ENCODE measurements at regions not wholly inside any gene's neighbourhood (a gene's known extent, or its start where the extent isn't known, plus 50 kb on each side); places are given as distances from the start of the nearest gene placed in this dataset.
"Not testable (repeated sequence)": the region's sequence is repeated elsewhere in the genome, so short reads cannot be mapped to it uniquely, and the experiment has no call there.

DNA sequence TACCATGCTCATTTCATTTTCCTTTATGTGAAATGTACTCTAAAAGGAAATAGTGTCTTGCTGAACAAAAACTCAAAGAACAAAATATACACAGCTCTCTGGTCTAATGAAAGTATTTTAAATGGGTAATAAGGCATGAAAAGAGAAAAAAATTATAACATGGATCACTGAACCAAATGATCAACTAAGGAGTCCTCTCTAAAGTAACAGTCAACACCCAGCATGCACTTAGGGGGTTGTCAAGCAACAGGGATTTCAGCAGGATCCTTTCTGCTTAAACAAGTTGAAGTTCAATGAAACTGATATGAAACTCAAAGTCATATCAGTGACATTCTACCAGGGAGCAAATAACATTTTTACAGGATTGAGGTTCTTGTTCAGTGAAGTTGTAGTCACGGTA is 398.8 kb downstream of the SEC23A start:
- DNase-seq (ENCODE audit: low spot score) = no peak
- TF ChIP-seq, protein P1, sequence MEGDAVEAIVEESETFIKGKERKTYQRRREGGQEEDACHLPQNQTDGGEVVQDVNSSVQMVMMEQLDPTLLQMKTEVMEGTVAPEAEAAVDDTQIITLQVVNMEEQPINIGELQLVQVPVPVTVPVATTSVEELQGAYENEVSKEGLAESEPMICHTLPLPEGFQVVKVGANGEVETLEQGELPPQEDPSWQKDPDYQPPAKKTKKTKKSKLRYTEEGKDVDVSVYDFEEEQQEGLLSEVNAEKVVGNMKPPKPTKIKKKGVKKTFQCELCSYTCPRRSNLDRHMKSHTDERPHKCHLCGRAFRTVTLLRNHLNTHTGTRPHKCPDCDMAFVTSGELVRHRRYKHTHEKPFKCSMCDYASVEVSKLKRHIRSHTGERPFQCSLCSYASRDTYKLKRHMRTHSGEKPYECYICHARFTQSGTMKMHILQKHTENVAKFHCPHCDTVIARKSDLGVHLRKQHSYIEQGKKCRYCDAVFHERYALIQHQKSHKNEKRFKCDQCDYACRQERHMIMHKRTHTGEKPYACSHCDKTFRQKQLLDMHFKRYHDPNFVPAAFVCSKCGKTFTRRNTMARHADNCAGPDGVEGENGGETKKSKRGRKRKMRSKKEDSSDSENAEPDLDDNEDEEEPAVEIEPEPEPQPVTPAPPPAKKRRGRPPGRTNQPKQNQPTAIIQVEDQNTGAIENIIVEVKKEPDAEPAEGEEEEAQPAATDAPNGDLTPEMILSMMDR (IDR thresholded peaks at IDR 0.05; ENCODE audit: extremely low read depth, missing control alignments) = no peak

DNA sequence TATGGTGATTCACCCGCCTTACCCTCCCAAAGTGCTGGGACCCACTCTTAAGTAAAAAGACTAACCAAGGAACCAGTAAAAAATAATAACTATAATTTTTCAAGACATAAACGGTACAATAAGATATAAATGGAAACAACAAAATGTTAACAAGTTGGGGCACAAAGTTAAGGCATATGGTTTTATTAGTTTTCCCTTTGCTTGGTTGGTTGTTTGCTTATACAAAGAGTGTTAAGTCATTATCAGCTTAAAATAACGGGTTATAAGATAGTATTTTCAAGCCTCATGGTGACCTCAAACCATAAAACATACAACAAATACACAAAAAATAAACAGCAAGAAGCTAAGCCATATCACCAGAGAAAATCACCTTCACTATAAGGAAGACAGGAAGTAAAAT is 406.1 kb downstream of the SEC23A start:
- TF ChIP-seq, protein P1 (IDR thresholded peaks at IDR 0.05; ENCODE audit: extremely low read depth, missing control alignments) = no peak
- DNase-seq (ENCODE audit: low spot score) = no peak

DNA sequence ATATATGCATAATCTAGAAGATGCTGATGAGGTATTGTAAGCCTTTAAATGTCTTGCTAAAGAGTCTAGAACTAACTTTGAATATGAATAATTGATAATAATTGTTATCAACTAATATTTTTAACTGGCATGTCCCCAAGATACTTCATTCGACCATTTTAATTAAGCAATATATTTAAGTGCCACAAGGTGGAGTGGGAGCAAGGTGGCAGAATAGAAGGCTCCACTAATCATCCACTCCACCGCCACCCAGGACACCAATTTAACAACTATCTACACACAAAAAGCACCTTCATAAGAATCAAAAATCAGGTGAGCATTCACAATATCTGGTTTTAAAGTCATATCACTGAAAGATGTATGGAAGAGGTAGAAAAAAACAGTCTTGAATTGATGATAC is 409.6 kb downstream of the SEC23A start:
- TF ChIP-seq, protein P1 (IDR thresholded peaks at IDR 0.05; ENCODE audit: extremely low read depth, missing control alignments) = no peak
- no peak for DNase-seq (ENCODE audit: low spot score)

DNA sequence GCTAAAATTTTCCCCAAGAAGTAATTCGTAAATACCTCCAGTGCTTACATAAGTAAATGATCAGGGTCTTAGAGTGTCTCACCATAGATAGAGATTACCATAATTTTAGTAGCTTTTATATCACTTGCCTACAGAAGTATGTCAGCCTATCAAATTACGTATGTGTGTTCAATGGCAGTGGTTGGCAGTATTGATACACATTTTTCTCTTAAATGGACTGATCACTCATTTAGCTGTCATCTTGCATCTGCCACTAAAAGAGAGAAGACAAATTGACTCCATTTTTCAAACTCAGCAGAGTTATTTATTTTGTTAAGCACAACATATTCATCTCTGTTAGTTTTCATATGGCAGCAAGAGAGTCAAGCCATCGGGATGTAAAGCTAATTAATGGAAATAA is 413.1 kb upstream of the CLEC14A start:
- TF ChIP-seq, protein P1 (IDR thresholded peaks at IDR 0.05; ENCODE audit: extremely low read depth, missing control alignments) = no peak
- no peak for DNase-seq (ENCODE audit: low spot score)

DNA sequence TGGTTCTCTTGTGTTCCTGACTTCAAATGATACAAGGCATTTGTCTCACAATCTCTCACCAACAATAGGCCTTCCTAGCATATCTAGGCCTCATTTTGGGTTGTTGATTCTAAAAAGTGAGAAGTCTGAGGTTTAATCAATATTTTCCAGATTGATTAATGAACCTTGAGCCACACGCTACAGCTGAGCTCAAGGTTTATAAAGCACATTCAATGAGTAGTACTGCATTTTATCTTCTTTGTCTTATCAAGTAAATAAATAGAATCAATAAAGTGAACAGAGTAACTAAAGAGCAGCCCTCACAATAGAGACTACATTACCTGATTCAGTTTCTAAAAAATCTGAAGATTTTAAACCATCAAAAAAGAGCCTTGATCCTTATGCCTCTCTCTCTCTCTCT is 407.5 kb upstream of the CLEC14A start:
- TF ChIP-seq, protein P1 (IDR thresholded peaks at IDR 0.05; ENCODE audit: extremely low read depth, missing control alignments) = no peak
- DNase-seq (ENCODE audit: low spot score) = no peak

DNA sequence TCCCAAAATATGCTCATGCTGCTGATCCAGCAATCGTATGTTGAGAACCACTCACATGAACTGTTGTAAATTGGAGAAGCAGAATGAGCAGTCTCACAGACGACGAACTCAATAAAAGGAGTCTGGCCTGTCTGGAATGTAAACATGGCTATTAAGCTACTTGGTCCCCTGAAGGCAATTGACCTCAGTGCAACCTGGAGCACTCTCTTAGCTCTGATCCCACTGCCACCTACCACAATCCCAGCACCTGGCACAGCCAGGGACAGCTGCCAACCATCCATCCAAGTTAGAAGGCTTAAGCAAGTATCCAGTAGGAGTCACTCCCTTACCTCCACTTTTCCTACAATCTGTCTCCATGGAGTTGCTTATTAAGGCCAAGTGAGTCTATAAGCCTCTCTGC is 406.9 kb upstream of the CLEC14A start:
- TF ChIP-seq, protein P1 (IDR thresholded peaks at IDR 0.05; ENCODE audit: extremely low read depth, missing control alignments) = no peak
- no peak for DNase-seq (ENCODE audit: low spot score)

DNA sequence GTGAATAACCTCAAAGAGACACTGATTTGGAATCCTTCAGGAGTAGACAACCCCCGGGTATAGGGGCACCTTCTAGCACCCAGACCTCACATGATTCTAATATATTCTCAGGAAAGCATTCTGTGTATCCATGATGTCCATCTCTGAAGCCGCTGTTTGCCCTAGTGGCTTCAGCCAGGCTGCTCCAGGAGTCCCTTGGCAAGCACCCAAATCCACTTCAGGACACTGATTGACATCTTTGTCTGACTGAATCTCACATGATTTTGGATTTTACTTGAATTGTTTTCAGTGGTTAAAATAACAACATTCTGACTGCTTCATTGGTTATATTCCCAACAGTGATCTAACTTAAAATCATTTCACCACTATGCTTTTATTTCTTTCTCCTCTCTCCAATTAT is 390.5 kb upstream of the CLEC14A start:
- TF ChIP-seq, protein P1 (IDR thresholded peaks at IDR 0.05; ENCODE audit: extremely low read depth, missing control alignments) = no peak
- no peak for DNase-seq (ENCODE audit: low spot score)

DNA sequence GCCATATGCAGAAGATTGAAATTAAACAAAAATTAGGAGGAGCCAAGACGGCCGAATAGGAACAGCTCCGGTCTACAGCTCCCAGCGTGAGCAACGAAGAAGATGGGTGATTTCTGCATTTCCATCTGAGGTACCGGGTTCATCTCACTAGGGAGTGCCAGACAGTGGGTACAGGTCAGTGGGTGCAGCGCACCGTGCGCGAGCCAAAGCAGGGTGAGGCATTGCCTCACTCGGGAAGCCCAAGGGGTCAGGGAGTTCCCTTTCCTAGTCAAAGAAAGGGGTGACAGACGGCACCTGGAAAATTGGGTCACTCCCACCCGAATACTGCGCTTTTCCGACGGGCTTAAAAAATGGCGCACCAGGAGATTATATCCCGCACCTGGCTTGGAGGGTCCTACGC is 379.0 kb upstream of the CLEC14A start:
- not testable (repeated sequence) for DNase-seq (ENCODE audit: low spot score)

Measured in GM20000 (cell line).